ENCODE measurements at regions not wholly inside any gene's neighbourhood (a gene's known extent, or its start where the extent isn't known, plus 50 kb on each side); places are given as distances from the start of the nearest gene placed in this dataset.

DNA sequence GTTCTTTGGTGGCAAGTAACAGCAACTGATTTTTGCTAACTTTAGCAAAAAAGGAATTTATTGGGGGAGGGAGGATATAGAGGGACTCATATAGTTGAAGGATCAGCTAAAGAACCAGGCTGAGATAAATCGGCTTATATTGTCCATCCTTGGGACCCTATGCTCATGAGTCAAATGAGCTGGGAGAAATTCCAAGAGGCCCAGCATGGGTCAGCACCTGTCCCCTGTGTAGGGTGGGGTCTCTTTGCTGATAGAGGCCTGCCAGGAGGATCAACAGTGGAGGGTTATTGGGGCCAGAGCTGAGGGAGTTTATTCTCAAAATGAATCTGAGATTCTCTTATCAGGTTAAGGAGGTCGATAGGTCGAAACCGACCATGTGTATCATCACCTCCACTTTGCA is 97.2 kb downstream of the VAPA start:
- TF ChIP-seq SMC3 (IDR thresholded peaks at IDR 0.05; ENCODE audit: low read depth, low read length) (no peak), RAD21 (IDR thresholded peaks at IDR 0.05; ENCODE audit: low read length) (no peak), POLR2A (IDR thresholded peaks at IDR 0.05; ENCODE audit: low read depth, low read length) (no peak), MXI1 (IDR thresholded peaks at IDR 0.05; ENCODE audit: borderline replicate concordance, low read depth, low read length) (no peak), BHLHE40 (IDR thresholded peaks at IDR 0.05; ENCODE audit: low read depth, low read length) (no peak), MAZ (IDR thresholded peaks at IDR 0.05; ENCODE audit: borderline replicate concordance, low read depth, low read length) (no peak), MAFK (IDR thresholded peaks at IDR 0.05; ENCODE audit: low read depth, low read length) (peak; percentile 0; the same call in 1 of the 2 replicates)
- TF ChIP-seq, protein P1, sequence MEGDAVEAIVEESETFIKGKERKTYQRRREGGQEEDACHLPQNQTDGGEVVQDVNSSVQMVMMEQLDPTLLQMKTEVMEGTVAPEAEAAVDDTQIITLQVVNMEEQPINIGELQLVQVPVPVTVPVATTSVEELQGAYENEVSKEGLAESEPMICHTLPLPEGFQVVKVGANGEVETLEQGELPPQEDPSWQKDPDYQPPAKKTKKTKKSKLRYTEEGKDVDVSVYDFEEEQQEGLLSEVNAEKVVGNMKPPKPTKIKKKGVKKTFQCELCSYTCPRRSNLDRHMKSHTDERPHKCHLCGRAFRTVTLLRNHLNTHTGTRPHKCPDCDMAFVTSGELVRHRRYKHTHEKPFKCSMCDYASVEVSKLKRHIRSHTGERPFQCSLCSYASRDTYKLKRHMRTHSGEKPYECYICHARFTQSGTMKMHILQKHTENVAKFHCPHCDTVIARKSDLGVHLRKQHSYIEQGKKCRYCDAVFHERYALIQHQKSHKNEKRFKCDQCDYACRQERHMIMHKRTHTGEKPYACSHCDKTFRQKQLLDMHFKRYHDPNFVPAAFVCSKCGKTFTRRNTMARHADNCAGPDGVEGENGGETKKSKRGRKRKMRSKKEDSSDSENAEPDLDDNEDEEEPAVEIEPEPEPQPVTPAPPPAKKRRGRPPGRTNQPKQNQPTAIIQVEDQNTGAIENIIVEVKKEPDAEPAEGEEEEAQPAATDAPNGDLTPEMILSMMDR (conservative IDR thresholded peaks at IDR 0.05; ENCODE audit: low read depth, low read length), result no peak
- TF ChIP-seq, protein P2, sequence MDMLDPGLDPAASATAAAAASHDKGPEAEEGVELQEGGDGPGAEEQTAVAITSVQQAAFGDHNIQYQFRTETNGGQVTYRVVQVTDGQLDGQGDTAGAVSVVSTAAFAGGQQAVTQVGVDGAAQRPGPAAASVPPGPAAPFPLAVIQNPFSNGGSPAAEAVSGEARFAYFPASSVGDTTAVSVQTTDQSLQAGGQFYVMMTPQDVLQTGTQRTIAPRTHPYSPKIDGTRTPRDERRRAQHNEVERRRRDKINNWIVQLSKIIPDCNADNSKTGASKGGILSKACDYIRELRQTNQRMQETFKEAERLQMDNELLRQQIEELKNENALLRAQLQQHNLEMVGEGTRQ (IDR thresholded peaks at IDR 0.05; ENCODE audit: low read depth, low read length), result no peak
- TF ChIP-seq, protein P3, sequence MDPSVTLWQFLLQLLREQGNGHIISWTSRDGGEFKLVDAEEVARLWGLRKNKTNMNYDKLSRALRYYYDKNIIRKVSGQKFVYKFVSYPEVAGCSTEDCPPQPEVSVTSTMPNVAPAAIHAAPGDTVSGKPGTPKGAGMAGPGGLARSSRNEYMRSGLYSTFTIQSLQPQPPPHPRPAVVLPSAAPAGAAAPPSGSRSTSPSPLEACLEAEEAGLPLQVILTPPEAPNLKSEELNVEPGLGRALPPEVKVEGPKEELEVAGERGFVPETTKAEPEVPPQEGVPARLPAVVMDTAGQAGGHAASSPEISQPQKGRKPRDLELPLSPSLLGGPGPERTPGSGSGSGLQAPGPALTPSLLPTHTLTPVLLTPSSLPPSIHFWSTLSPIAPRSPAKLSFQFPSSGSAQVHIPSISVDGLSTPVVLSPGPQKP (IDR thresholded peaks at IDR 0.05; ENCODE audit: borderline replicate concordance, low read depth, low read length), result no peak

All from IMR-90 (cell line).